ENCODE measurements at regions not wholly inside any gene's neighbourhood (a gene's known extent, or its start where the extent isn't known, plus 50 kb on each side); places are given as distances from the start of the nearest gene placed in this dataset.
A peak's percentile ranks its signal among the peaks of the same experiment; 100 is the strongest.

DNA sequence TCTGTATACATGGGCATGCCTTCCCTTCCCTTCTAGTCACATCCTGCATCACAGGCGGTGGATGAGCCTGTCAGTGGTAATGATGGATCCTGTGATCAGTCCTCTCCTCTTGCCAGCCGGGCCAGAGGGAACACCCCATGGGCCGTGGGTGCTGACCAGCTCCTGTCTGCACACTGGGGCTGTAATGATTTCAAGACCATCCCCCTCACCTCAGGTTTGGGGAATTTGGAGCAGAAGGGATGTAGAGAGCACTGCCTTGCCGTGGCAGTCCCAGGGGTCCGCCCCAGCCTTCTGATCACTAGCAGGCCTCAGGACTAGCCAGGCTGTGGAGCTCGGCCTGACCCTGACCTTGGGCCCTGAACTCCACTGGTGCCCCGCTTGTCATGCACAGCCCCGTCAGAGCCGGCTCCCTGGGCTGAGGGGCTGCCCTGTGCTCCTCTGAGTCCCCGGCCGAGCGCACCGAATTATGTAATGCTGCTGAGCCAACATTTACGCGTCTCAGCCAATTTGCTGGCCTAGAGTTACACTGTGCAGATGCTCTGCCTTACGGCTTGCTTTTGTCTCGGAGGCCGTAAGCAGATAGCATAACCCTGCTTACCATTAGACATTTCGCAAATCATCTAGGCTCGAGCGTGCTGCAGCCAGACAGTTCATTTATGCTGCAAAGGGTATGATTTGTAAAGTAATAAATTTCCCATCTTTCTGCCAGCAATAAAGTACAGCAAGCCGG lies 155.3 kb downstream of the MACROH2A1 start (continued):
- no peak for TF ChIP-seq XBP1 (CRISPR knock-in tag; IDR thresholded peaks at IDR 0.05)
- no peak for TF ChIP-seq NCOR1 (IDR thresholded peaks at IDR 0.05; ENCODE audit: borderline replicate concordance, low read length)
- no peak for TF ChIP-seq ZNF7 (CRISPR knock-in tag; IDR thresholded peaks at IDR 0.05)
- TF ChIP-seq ZNF616 (CRISPR knock-in tag; IDR thresholded peaks at IDR 0.05; ENCODE audit: low read depth), result no peak
- no peak for TF ChIP-seq NFRKB (IDR thresholded peaks at IDR 0.05)
- TF ChIP-seq, protein P1, sequence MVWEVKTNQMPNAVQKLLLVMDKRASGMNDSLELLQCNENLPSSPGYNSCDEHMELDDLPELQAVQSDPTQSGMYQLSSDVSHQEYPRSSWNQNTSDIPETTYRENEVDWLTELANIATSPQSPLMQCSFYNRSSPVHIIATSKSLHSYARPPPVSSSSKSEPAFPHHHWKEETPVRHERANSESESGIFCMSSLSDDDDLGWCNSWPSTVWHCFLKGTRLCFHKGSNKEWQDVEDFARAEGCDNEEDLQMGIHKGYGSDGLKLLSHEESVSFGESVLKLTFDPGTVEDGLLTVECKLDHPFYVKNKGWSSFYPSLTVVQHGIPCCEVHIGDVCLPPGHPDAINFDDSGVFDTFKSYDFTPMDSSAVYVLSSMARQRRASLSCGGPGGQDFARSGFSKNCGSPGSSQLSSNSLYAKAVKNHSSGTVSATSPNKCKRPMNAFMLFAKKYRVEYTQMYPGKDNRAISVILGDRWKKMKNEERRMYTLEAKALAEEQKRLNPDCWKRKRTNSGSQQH (CRISPR knock-in tag; IDR thresholded peaks at IDR 0.05; ENCODE audit: low read depth), result no peak
- no peak for TF ChIP-seq REL (CRISPR knock-in tag; conservative IDR thresholded peaks at IDR 0.05)
- TF ChIP-seq FOSL1 (CRISPR knock-in tag; IDR thresholded peaks at IDR 0.05; ENCODE audit: borderline replicate concordance), result no peak
- no peak for TF ChIP-seq POLR2A (IDR thresholded peaks at IDR 0.05; ENCODE audit: insufficient read depth in 1 of 2, low read depth in 2 of 2, low read length in 2 of 2)
- TF ChIP-seq ZNF605 (CRISPR knock-in tag; IDR thresholded peaks at IDR 0.05), result no peak
- no peak for TF ChIP-seq RCOR2 (CRISPR knock-in tag; IDR thresholded peaks at IDR 0.05)
- TF ChIP-seq, protein P2, sequence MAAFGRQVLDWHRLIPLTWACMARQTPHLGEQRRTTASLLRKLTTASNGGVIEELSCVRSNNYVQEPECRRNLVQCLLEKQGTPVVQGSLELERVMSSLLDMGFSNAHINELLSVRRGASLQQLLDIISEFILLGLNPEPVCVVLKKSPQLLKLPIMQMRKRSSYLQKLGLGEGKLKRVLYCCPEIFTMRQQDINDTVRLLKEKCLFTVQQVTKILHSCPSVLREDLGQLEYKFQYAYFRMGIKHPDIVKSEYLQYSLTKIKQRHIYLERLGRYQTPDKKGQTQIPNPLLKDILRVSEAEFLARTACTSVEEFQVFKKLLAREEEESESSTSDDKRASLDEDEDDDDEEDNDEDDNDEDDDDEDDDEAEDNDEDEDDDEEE (CRISPR knock-in tag; IDR thresholded peaks at IDR 0.05), result no peak
- no peak for TF ChIP-seq ZNF180 (CRISPR knock-in tag; IDR thresholded peaks at IDR 0.05; ENCODE audit: borderline replicate concordance, low read depth)
- TF ChIP-seq HOXA3 (CRISPR knock-in tag; IDR thresholded peaks at IDR 0.05), result peak; percentile 36; the same call in 1 of the 2 replicates
- TF ChIP-seq ATF1 (CRISPR knock-in tag; IDR thresholded peaks at IDR 0.05), result no peak
- 0 out of 2 replicates have a peak, but pooled peaks have one; percentile 20 for TF ChIP-seq ZNF225 (CRISPR knock-in tag; IDR thresholded peaks at IDR 0.05)
- TF ChIP-seq DMAP1 (CRISPR knock-in tag; IDR thresholded peaks at IDR 0.05), result no peak
- TF ChIP-seq ZNF562 (CRISPR knock-in tag; IDR thresholded peaks at IDR 0.05; ENCODE audit: borderline replicate concordance), result no peak
- TF ChIP-seq, protein P3, sequence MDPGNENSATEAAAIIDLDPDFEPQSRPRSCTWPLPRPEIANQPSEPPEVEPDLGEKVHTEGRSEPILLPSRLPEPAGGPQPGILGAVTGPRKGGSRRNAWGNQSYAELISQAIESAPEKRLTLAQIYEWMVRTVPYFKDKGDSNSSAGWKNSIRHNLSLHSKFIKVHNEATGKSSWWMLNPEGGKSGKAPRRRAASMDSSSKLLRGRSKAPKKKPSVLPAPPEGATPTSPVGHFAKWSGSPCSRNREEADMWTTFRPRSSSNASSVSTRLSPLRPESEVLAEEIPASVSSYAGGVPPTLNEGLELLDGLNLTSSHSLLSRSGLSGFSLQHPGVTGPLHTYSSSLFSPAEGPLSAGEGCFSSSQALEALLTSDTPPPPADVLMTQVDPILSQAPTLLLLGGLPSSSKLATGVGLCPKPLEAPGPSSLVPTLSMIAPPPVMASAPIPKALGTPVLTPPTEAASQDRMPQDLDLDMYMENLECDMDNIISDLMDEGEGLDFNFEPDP (CRISPR knock-in tag; conservative IDR thresholded peaks at IDR 0.05), result no peak
- no peak for TF ChIP-seq ZNF839 (CRISPR knock-in tag; IDR thresholded peaks at IDR 0.05; ENCODE audit: borderline replicate concordance)
- TF ChIP-seq ZFYVE20 (CRISPR knock-in tag; IDR thresholded peaks at IDR 0.05; ENCODE audit: borderline replicate concordance, low read depth), result no peak
- TF ChIP-seq ZNF33B (CRISPR knock-in tag; IDR thresholded peaks at IDR 0.05), result no peak
- TF ChIP-seq ZNF572 (CRISPR knock-in tag; IDR thresholded peaks at IDR 0.05), result no peak
- TF ChIP-seq GPN1 (CRISPR knock-in tag; IDR thresholded peaks at IDR 0.05; ENCODE audit: borderline replicate concordance), result no peak
- TF ChIP-seq ETV6 (CRISPR knock-in tag; conservative IDR thresholded peaks at IDR 0.05), result no peak
- no peak for TF ChIP-seq ZSCAN9 (CRISPR knock-in tag; IDR thresholded peaks at IDR 0.05; ENCODE audit: borderline replicate concordance)
- TF ChIP-seq, protein P4, sequence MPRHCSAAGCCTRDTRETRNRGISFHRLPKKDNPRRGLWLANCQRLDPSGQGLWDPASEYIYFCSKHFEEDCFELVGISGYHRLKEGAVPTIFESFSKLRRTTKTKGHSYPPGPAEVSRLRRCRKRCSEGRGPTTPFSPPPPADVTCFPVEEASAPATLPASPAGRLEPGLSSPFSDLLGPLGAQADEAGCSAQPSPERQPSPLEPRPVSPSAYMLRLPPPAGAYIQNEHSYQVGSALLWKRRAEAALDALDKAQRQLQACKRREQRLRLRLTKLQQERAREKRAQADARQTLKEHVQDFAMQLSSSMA (CRISPR knock-in tag; IDR thresholded peaks at IDR 0.05), result no peak
- TF ChIP-seq, protein P5, sequence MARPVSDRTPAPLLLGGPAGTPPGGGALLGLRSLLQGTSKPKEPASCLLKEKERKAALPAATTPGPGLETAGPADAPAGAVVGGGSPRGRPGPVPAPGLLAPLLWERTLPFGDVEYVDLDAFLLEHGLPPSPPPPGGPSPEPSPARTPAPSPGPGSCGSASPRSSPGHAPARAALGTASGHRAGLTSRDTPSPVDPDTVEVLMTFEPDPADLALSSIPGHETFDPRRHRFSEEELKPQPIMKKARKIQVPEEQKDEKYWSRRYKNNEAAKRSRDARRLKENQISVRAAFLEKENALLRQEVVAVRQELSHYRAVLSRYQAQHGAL (CRISPR knock-in tag; IDR thresholded peaks at IDR 0.05; ENCODE audit: not compliant biosample characterization), result no peak
- no peak for TF ChIP-seq NR1H2 (CRISPR knock-in tag; IDR thresholded peaks at IDR 0.05; ENCODE audit: borderline replicate concordance, low read depth)

Measured in HepG2 (cell line).